Keratinocyte (primary cell): ENCODE measurements at regions not wholly inside any gene's neighbourhood (a gene's known extent, or its start where the extent isn't known, plus 50 kb on each side); places are given as distances from the start of the nearest gene placed in this dataset.

Source experiments
- DNase-seq: peaks from one replicate; pipeline ENCODE4 v3.0.0-alpha.2; 2011; ENCODE audit warnings: low read depth, missing footprints, low spot score
- FAIRE-seq: peaks from 2 replicates; lab custom pipeline; 2011; peaks lifted over from hg19 to GRCh38; lab: Jason Lieb, UNC
- H2AFZ ChIP-seq: 2 replicates; pipeline ENCODE4 v1.6.0; 2012; ENCODE audit warnings: low read length, control low read depth, inconsistent platforms; ENCODE audit not compliant: control insufficient read depth
- H3K27ac ChIP-seq: 2 replicates; pipeline ENCODE4 v1.5.1; 2011; ENCODE audit warnings: low read length; ENCODE audit not compliant: control insufficient read depth, insufficient read depth
- H3K27me3 ChIP-seq: 3 replicates; pipeline ENCODE4 v1.6.0; 2011; ENCODE audit warnings: low read length; ENCODE audit not compliant: control insufficient read depth, insufficient read depth; ENCODE audit errors: extremely low read depth
- H3K36me3 ChIP-seq, 2 experiments: 2 replicates in 1 of 2; 3 replicates in 1 of 2; pipeline ENCODE4 v1.5.1; 2011; ENCODE audit warnings: low read length in 2 of 2, mild to moderate bottlenecking in 1 of 2; ENCODE audit not compliant: control insufficient read depth in 2 of 2, insufficient read depth in 2 of 2; ENCODE audit errors: extremely low read depth in 1 of 2
- H3K4me1 ChIP-seq: 3 replicates; pipeline ENCODE4 v1.5.1; 2011; ENCODE audit warnings: low read length; ENCODE audit not compliant: control insufficient read depth, insufficient read depth; ENCODE audit errors: extremely low read depth
- H3K4me2 ChIP-seq: 3 replicates; pipeline ENCODE4 v1.6.0; 2011; ENCODE audit warnings: low read depth, low read length; ENCODE audit not compliant: control insufficient read depth, insufficient read depth; ENCODE audit errors: extremely low read depth
- H3K4me3 ChIP-seq, 3 experiments: fragments of 200-600 bp in 1 of 3; sonication (generic) in 1 of 3; 2 replicates in 2 of 3; 3 replicates in 1 of 3; pipeline ENCODE4 v1.5.1; 2011 to 2016; ENCODE audit warnings: low read length in 3 of 3, mild to moderate bottlenecking in 3 of 3, control low read depth in 2 of 3, inconsistent platforms in 1 of 3, low read depth in 1 of 3, mixed read lengths in 1 of 3, mixed run types in 1 of 3, moderate library complexity in 1 of 3; ENCODE audit not compliant: control insufficient read depth in 2 of 3, insufficient read depth in 2 of 3; ENCODE audit errors: extremely low read depth in 1 of 3
- H3K79me2 ChIP-seq: 2 replicates; pipeline ENCODE4 v1.6.0; 2012; ENCODE audit warnings: low read length; ENCODE audit not compliant: control insufficient read depth, insufficient read depth
- H3K9ac ChIP-seq: 3 replicates; pipeline ENCODE4 v1.6.0; 2011; ENCODE audit warnings: low read length; ENCODE audit not compliant: control insufficient read depth, insufficient read depth; ENCODE audit errors: extremely low read depth
- H3K9me1 ChIP-seq: 3 replicates; pipeline ENCODE4 v1.6.0; 2011; ENCODE audit warnings: low read length; ENCODE audit not compliant: control insufficient read depth, insufficient read depth; ENCODE audit errors: extremely low read depth
- H3K9me3 ChIP-seq: 2 replicates; pipeline ENCODE4 v1.5.1; 2012; ENCODE audit warnings: low read depth, low read length; ENCODE audit not compliant: control insufficient read depth
- H4K20me1 ChIP-seq: 3 replicates; pipeline ENCODE4 v1.6.0; 2011; ENCODE audit warnings: low read length; ENCODE audit not compliant: control insufficient read depth, insufficient read depth; ENCODE audit errors: extremely low read depth
- EZH2 ChIP-seq: IDR thresholded peaks from one replicate; pipeline ENCODE4 v1.6.1; 2012; ENCODE audit warnings: inconsistent platforms, mild to moderate bottlenecking, low read length, moderate library complexity
- dilution Hi-C: fragments of 300-500 bp; cut with MboI; formaldehyde crosslinking; loops from one replicate; pipeline ENCODE4 v1.7.0; 2020; ENCODE audit warnings: low sequenced_read_pairs; ENCODE audit not compliant: extremely low pct_ligation_motif_present
- TF ChIP-seq, protein P1 (sequence below), 3 experiments: IDR thresholded peaks in 1 of 3; conservative IDR thresholded peaks in 1 of 3; optimal IDR thresholded peaks in 1 of 3; 2 replicates in 2 of 3; 3 replicates in 1 of 3; pipeline versions ENCODE3 to v1.5.1; 2011; ENCODE audit warnings: low read length in 3 of 3, mild to moderate bottlenecking in 3 of 3, moderate library complexity in 2 of 3, control low read depth in 1 of 3, inconsistent platforms in 1 of 3; ENCODE audit not compliant: insufficient read depth in 2 of 3; ENCODE audit errors: extremely low read depth in 1 of 3

DNA sequence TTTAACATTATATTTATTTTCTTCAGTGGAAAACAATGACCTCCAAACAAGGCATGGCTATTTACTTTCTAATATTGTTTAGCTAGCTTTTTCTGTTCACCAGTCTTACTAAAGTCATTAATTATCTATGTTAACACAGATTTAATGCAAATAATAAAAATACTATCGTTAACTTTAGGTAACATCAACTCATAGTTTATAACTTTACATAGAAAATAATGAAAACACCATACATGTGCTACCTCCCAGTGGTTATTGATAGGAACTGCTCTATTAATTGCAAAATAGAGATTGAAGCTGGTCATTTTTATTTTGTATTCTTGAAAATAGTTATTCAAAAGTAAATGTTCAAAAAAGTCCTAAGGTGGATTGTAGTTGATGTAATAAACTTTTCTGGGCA, 78.3 kb upstream of the HCN1 start:
- Histone ChIP-seq H3K4me2 (no peak overlapping the region), H3K4me3 (no peak overlapping the region), H3K4me1 (no peaks in the 10 kb centered on the region), H3K27ac (no peak overlapping the region), H3K27me3 (no peaks in the 10 kb centered on the region), H3K36me3 (no peaks in the 10 kb centered on the region), H2AFZ (no peak overlapping the region), H4K20me1 (no peaks in the 10 kb centered on the region), H3K9me3 (no peaks in the 10 kb centered on the region), H3K79me2 (no peaks in the 10 kb centered on the region), H3K9me1 (no peaks in the 10 kb centered on the region), H3K9ac (no peak overlapping the region)
- no peak for DNase-seq
- TF ChIP-seq, protein P1, sequence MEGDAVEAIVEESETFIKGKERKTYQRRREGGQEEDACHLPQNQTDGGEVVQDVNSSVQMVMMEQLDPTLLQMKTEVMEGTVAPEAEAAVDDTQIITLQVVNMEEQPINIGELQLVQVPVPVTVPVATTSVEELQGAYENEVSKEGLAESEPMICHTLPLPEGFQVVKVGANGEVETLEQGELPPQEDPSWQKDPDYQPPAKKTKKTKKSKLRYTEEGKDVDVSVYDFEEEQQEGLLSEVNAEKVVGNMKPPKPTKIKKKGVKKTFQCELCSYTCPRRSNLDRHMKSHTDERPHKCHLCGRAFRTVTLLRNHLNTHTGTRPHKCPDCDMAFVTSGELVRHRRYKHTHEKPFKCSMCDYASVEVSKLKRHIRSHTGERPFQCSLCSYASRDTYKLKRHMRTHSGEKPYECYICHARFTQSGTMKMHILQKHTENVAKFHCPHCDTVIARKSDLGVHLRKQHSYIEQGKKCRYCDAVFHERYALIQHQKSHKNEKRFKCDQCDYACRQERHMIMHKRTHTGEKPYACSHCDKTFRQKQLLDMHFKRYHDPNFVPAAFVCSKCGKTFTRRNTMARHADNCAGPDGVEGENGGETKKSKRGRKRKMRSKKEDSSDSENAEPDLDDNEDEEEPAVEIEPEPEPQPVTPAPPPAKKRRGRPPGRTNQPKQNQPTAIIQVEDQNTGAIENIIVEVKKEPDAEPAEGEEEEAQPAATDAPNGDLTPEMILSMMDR (optimal IDR thresholded peaks at IDR 0.05 in 1 of 3, IDR thresholded peaks at IDR 0.05 in 1 of 3, conservative IDR thresholded peaks at IDR 0.05 in 1 of 3; ENCODE audit: extremely low read depth in 1 of 3, insufficient read depth in 2 of 3, low read length in 3 of 3), result peak in 1 of 3 experiments; percentile 5
- no peak for TF ChIP-seq EZH2
- no peak for FAIRE-seq
- dilution Hi-C loops, result no loop called here

DNA sequence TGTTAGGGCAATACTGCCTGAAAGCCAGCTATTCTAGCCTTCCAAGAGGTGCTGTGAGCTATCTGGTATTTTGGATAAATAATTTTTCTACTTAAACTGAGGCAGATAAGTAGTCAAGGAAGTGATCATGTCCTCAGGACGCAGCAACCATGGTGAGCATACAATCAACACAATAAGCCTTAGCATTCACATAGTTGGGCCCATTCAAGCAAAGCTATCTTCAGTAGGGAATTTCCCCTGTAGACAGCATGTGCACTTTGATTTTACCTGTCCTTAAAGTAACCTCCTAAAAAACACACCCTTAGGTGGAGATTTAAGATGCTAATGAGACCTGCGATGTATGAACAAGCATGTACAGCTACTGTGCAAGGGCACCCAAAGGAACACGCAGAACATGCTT, 76.2 kb upstream of the HCN1 start:
- FAIRE-seq, result no peak
- dilution Hi-C loops, result no loop called here

More for the DNA sequence above, 76.2 kb upstream of the HCN1 start:
- Histone ChIP-seq H3K4me2 (no peak overlapping the region), H3K36me3 (no peaks in the 10 kb centered on the region), H3K27ac (no peak overlapping the region), H3K9me1 (no peaks in the 10 kb centered on the region), H3K4me3 (no peak overlapping the region), H4K20me1 (no peaks in the 10 kb centered on the region), H3K9ac (no peak overlapping the region), H3K9me3 (no peaks in the 10 kb centered on the region), H2AFZ (no peak overlapping the region), H3K79me2 (no peaks in the 10 kb centered on the region), H3K27me3 (no peaks in the 10 kb centered on the region), H3K4me1 (no peaks in the 10 kb centered on the region)
- TF ChIP-seq, protein P1 (optimal IDR thresholded peaks at IDR 0.05 in 1 of 3, IDR thresholded peaks at IDR 0.05 in 1 of 3, conservative IDR thresholded peaks at IDR 0.05 in 1 of 3; ENCODE audit: extremely low read depth in 1 of 3, insufficient read depth in 2 of 3, low read length in 3 of 3), result no peak
- TF ChIP-seq EZH2, result no peak
- DNase-seq, result no peak
